SK-N-SH (cell line): ENCODE measurements at regions not wholly inside any gene's neighbourhood (a gene's known extent, or its start where the extent isn't known, plus 50 kb on each side); places are given as distances from the start of the nearest gene placed in this dataset.
"Not testable (repeated sequence)": the region's sequence is repeated elsewhere in the genome, so short reads cannot be mapped to it uniquely, and the experiment has no call there.

Source experiments
- CTCF ChIA-PET: fragments of 300-600, 350-600 bp; formaldehyde crosslinking; extraction: SDS; loops from one replicate; lab custom pipeline; 2021; lab: Yijun Ruan, JAX
- POLR2A ChIA-PET: fragments of 350-600 bp; sonication (Branson Sonifier 250); formaldehyde crosslinking; extraction: SDS; loops from one replicate; lab custom pipeline; 2020; ENCODE audit warnings: antibody characterized with exemption, inconsistent platforms; lab: Yijun Ruan, JAX
- DNase-seq: peaks from one replicate; pipeline ENCODE4 v3.0.0; 2012
- H2AFZ ChIP-seq: fragments of 200-600 bp; sonication (generic); 2 replicates; pipeline ENCODE4 v1.8.1; 2016; ENCODE audit warnings: antibody characterized with exemption, mild to moderate bottlenecking, low read depth
- H3F3A ChIP-seq: fragments of 200-600 bp; sonication (generic); replicated peaks from 2 replicates; pipeline ENCODE3; 2016; ENCODE audit warnings: antibody characterized with exemption, mild to moderate bottlenecking; ENCODE audit not compliant: insufficient read depth
- H3K27ac ChIP-seq, 2 experiments: fragments of 200-500 bp in 1 of 2; fragments of 200-600 bp in 1 of 2; sonication (Bioruptor generic) in 1 of 2; sonication (generic), shearing (Covaris generic) in 1 of 2; 2 replicates each; pipeline versions ENCODE4 v1.5.1 to v1.6.1; 2014 to 2016; ENCODE audit warnings: low read depth in 2 of 2, inconsistent platforms in 1 of 2, low read length in 1 of 2, mild to moderate bottlenecking in 1 of 2, mixed read lengths in 1 of 2
- H3K27me3 ChIP-seq: fragments of 200-600 bp; sonication (generic), shearing (Covaris generic); 2 replicates; pipeline ENCODE4 v1.6.1; 2016; ENCODE audit warnings: mixed run types; ENCODE audit not compliant: insufficient read depth
- H3K36me3 ChIP-seq, 2 experiments: fragments of 200-500 bp in 1 of 2; fragments of 200-600 bp in 1 of 2; sonication (Bioruptor generic) in 1 of 2; sonication (generic) in 1 of 2; replicated peaks in 1 of 2; 2 replicates each; pipeline versions ENCODE3 to v1.5.1; 2014 to 2016; ENCODE audit warnings: low read length in 1 of 2, mild to moderate bottlenecking in 1 of 2; ENCODE audit not compliant: insufficient read depth in 2 of 2, control insufficient read depth in 1 of 2
- H3K4me1 ChIP-seq, 2 experiments: fragments of 200-500 bp in 1 of 2; fragments of 200-600 bp in 1 of 2; sonication (Bioruptor generic) in 1 of 2; sonication (generic), shearing (Covaris generic) in 1 of 2; 2 replicates each; pipeline versions ENCODE4 v1.5.1 to v1.6.1; 2014 to 2016; ENCODE audit warnings: low read depth in 1 of 2, low read length in 1 of 2, mixed run types in 1 of 2; ENCODE audit not compliant: insufficient read depth in 2 of 2, control insufficient read depth in 1 of 2
- H3K4me2 ChIP-seq: fragments of 200-600 bp; sonication (generic), shearing (Covaris generic); 2 replicates; pipeline ENCODE4 v1.6.1; 2017; ENCODE audit warnings: mixed run types
- H3K4me3 ChIP-seq, 2 experiments: fragments of 200-500 bp in 1 of 2; fragments of 200-600 bp in 1 of 2; sonication (Bioruptor generic) in 1 of 2; sonication (generic), shearing (Covaris generic) in 1 of 2; 2 replicates each; pipeline versions ENCODE4 v1.5.1 to v1.8.1; 2014 to 2016; ENCODE audit warnings: low read depth in 2 of 2, inconsistent platforms in 1 of 2, low read length in 1 of 2, mild to moderate bottlenecking in 1 of 2, mixed read lengths in 1 of 2, moderate library complexity in 1 of 2
- H3K79me2 ChIP-seq: fragments of 200-600 bp; sonication (generic); 2 replicates; pipeline ENCODE4 v1.8.1; 2017; ENCODE audit warnings: mild to moderate bottlenecking; ENCODE audit not compliant: insufficient read depth
- H3K9ac ChIP-seq: fragments of 200-600 bp; sonication (generic); 2 replicates; pipeline ENCODE4 v1.6.1; 2017; ENCODE audit warnings: mixed run types
- H3K9me2 ChIP-seq: fragments of 200-600 bp; sonication (generic); 2 replicates; pipeline ENCODE4 v1.6.1; 2017; ENCODE audit warnings: mixed run types
- H3K9me3 ChIP-seq: fragments of 200-600 bp; sonication (generic); 2 replicates; pipeline ENCODE4 v1.6.1; 2017; ENCODE audit warnings: mixed run types, mild to moderate bottlenecking, moderate library complexity
- H4K20me1 ChIP-seq: fragments of 200-600 bp; sonication (generic); 2 replicates; pipeline ENCODE4 v1.6.1; 2017; ENCODE audit warnings: mild to moderate bottlenecking, mixed run types; ENCODE audit not compliant: insufficient read depth
- ELF1 ChIP-seq: IDR thresholded peaks from 2 replicates; pipeline ENCODE4 v1.4.0; 2012
- EZH2phosphoT487 ChIP-seq: fragments of 200-600 bp; sonication (generic); IDR thresholded peaks from 2 replicates; pipeline ENCODE4 v1.6.1; 2017; ENCODE audit warnings: low read depth, mixed run types, mild to moderate bottlenecking, antibody characterized with exemption, moderate library complexity, borderline replicate concordance
- FOXJ3 ChIP-seq: sonication (generic); formaldehyde crosslinking; IDR thresholded peaks from 2 replicates; pipeline ENCODE4 v1.5.1; 2020; ENCODE audit warnings: mild to moderate bottlenecking, missing genetic modification reagents
- FOXM1 ChIP-seq: IDR thresholded peaks from 2 replicates; pipeline ENCODE4 v1.4.0; 2012; ENCODE audit warnings: low read depth, mild to moderate bottlenecking
- GABPA ChIP-seq: IDR thresholded peaks from 2 replicates; pipeline ENCODE4 v1.4.0; 2012; ENCODE audit warnings: low read depth, mild to moderate bottlenecking
- JUND ChIP-seq: IDR thresholded peaks from 2 replicates; pipeline ENCODE4 v1.4.0; 2012
- MEF2A ChIP-seq: IDR thresholded peaks from 2 replicates; pipeline ENCODE4 v1.4.0; 2012; ENCODE audit warnings: low read depth, borderline replicate concordance
- MXI1 ChIP-seq: IDR thresholded peaks from 2 replicates; pipeline ENCODE4 v1.6.1; 2012; ENCODE audit warnings: mild to moderate bottlenecking, low read depth, low read length, improper control_type of control experiment
- RCOR1 ChIP-seq: fragments of 150-350 bp; IDR thresholded peaks from 2 replicates; pipeline ENCODE4 v1.6.1; 2017; ENCODE audit warnings: antibody characterized with exemption, low read length
- SIN3A ChIP-seq: IDR thresholded peaks from 2 replicates; pipeline ENCODE4 v1.6.1; 2012; ENCODE audit warnings: low read depth, mild to moderate bottlenecking, low read length, moderate library complexity, borderline replicate concordance
- TAF1 ChIP-seq: IDR thresholded peaks from 2 replicates; pipeline ENCODE4 v1.6.1; 2012; ENCODE audit warnings: low read depth, mild to moderate bottlenecking, low read length, moderate library complexity, borderline replicate concordance
- TCF12 ChIP-seq: IDR thresholded peaks from 2 replicates; pipeline ENCODE4 v1.4.0; 2012
- TEAD4 ChIP-seq: IDR thresholded peaks from 2 replicates; pipeline ENCODE4 v1.4.0; 2012; ENCODE audit warnings: mild to moderate bottlenecking, borderline replicate concordance; ENCODE audit not compliant: insufficient read depth
- YY1 ChIP-seq: IDR thresholded peaks from 2 replicates; pipeline ENCODE4 v1.4.0; 2012; ENCODE audit warnings: low read depth, mild to moderate bottlenecking
- WGBS: methylation state at CpG from one replicate; pipeline ENCODE4 v1.1.6; 2017; ENCODE audit warnings: low lambda C conversion rate; 5-methylcytosine and 5-hydroxymethylcytosine counted together
- TF ChIP-seq, protein P1 (sequence below): IDR thresholded peaks from 2 replicates; pipeline ENCODE4 v1.4.0; 2012; ENCODE audit warnings: low read depth
- TF ChIP-seq, protein P2 (sequence below): fragments of 150-350 bp; IDR thresholded peaks from 2 replicates; pipeline ENCODE4 v1.6.1; 2017; ENCODE audit warnings: antibody characterized with exemption, low read length, low read depth, borderline replicate concordance
- TF ChIP-seq, protein P3 (sequence below): IDR thresholded peaks from 2 replicates; pipeline ENCODE4 v1.6.1; 2012; ENCODE audit warnings: mild to moderate bottlenecking, low read depth, low read length, moderate library complexity
- TF ChIP-seq, protein P4 (sequence below): IDR thresholded peaks from 2 replicates; pipeline ENCODE4 v1.4.0; 2012; ENCODE audit warnings: low read depth, borderline replicate concordance

DNA sequence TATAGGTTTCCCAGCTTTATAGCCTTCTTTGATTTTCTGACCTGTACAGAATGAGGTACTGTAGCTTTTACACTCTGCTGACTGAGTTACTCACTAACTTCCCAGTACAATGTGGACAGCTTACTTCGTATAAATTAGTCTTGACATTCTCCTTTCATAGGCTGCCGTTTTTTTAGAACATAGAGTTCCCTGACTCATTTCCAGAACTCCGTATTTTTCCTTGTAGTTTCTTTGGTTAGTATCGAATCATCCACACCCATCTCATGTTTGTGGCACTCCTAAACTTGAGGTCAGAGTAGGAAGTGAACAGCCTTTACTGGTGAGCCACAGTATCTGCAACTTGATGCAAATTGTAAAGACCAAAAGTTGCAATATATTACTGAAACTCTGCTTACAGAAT is 303.9 kb downstream of the SLITRK5 start:
- Histone ChIP-seq H4K20me1 (no peaks in the 10 kb centered on the region), H3K27ac (no peak overlapping the region), H3F3A (no peaks in the 10 kb centered on the region), H3K9me2 (no peaks in the 10 kb centered on the region), H3K79me2 (no peaks in the 10 kb centered on the region), H3K9me3 (no peaks in the 10 kb centered on the region), H3K4me2 (no peak overlapping the region), H3K9ac (no peak overlapping the region), H2AFZ (no peak overlapping the region), H3K27me3 (no peaks in the 10 kb centered on the region), H3K4me1 (no peaks in the 10 kb centered on the region), H3K4me3 (no peak overlapping the region), H3K36me3 (no peaks in the 10 kb centered on the region)
- ChIA-PET POLR2A (no interaction called here), CTCF (no interaction called here)
- no peak for DNase-seq
- WGBS, result 23% methylated on average over 4 of the region's 4 CpGs
- TF ChIP-seq SIN3A (no peak), YY1 (no peak), MXI1 (no peak), TAF1 (no peak), GABPA (no peak)

DNA sequence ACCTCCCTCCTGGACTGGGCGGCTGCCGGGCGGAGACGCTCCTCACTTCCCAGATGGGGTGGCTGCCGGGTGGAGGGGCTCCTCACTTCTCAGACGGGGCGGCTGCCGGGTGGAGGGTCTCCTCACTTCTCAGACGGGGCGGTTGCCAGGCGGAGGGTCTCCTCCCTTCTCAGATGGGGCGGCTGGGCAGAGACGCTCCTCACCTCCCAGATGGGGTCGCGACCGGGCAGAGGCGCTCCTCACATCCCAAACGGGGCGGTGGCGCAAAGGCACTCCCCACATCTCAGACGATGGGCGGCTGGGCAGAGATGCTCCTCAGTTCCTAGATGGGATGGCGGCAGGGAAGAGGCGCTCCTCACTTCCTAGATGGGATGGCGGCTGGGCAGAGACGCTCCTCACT is 305.5 kb downstream of the SLITRK5 start:
- H3F3A ChIP-seq, H3K27ac ChIP-seq, H4K20me1 ChIP-seq, POLR2A ChIA-PET, H3K9me3 ChIP-seq, H3K79me2 ChIP-seq, H3K9me2 ChIP-seq, CTCF ChIA-PET, H3K36me3 ChIP-seq, H3K27me3 ChIP-seq, H3K4me3 ChIP-seq, H3K4me1 ChIP-seq, H2AFZ ChIP-seq, DNase-seq, H3K9ac ChIP-seq, H3K4me2 ChIP-seq: not testable (repeated sequence)
- WGBS, result no CpG with 5 or more reads among the region's 26 CpGs

DNA sequence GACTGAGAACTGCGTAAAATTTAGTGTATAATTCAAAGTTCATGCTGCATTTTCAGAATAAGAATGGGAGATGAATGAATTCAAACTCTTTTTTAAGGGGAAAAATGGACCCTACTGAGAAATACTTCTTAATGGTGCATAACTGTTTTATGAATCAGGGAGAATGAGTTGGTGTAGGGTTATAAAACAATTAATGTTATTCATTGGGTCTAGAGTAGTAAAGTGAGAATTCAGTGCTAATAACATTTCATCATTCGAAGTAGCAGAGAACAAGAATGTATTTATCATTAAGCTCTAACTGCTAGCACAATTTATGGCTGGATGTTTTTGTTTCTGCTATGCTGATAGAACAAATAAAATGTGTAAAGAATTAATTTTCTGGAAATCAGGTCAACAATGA is 310.2 kb downstream of the SLITRK5 start:
- Histone ChIP-seq H3K79me2 (no peaks in the 10 kb centered on the region), H3K27ac (no peak overlapping the region), H3K9me2 (no peaks in the 10 kb centered on the region), H3F3A (no peaks in the 10 kb centered on the region), H3K4me3 (no peak overlapping the region), H3K4me1 (peaks cover 0 to 2% of the 10 kb centered on the region in 2 experiments; a peak in 2 of 4 replicates), H4K20me1 (no peaks in the 10 kb centered on the region), H3K36me3 (no peaks in the 10 kb centered on the region), H3K4me2 (no peak overlapping the region), H3K9me3 (no peaks in the 10 kb centered on the region), H3K9ac (no peak overlapping the region), H3K27me3 (no peaks in the 10 kb centered on the region), H2AFZ (no peak overlapping the region)
- WGBS, result 24% methylated on average over 2 of the region's 2 CpGs
- CTCF ChIA-PET, result no interaction called here
- POLR2A ChIA-PET, result no interaction called here
- no peak for DNase-seq
- TF ChIP-seq RCOR1, result no peak
- TF ChIP-seq, protein P1, sequence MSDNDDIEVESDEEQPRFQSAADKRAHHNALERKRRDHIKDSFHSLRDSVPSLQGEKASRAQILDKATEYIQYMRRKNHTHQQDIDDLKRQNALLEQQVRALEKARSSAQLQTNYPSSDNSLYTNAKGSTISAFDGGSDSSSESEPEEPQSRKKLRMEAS, result no peak
- TF ChIP-seq, protein P2, sequence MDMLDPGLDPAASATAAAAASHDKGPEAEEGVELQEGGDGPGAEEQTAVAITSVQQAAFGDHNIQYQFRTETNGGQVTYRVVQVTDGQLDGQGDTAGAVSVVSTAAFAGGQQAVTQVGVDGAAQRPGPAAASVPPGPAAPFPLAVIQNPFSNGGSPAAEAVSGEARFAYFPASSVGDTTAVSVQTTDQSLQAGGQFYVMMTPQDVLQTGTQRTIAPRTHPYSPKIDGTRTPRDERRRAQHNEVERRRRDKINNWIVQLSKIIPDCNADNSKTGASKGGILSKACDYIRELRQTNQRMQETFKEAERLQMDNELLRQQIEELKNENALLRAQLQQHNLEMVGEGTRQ, result no peak
- TF ChIP-seq, protein P3, sequence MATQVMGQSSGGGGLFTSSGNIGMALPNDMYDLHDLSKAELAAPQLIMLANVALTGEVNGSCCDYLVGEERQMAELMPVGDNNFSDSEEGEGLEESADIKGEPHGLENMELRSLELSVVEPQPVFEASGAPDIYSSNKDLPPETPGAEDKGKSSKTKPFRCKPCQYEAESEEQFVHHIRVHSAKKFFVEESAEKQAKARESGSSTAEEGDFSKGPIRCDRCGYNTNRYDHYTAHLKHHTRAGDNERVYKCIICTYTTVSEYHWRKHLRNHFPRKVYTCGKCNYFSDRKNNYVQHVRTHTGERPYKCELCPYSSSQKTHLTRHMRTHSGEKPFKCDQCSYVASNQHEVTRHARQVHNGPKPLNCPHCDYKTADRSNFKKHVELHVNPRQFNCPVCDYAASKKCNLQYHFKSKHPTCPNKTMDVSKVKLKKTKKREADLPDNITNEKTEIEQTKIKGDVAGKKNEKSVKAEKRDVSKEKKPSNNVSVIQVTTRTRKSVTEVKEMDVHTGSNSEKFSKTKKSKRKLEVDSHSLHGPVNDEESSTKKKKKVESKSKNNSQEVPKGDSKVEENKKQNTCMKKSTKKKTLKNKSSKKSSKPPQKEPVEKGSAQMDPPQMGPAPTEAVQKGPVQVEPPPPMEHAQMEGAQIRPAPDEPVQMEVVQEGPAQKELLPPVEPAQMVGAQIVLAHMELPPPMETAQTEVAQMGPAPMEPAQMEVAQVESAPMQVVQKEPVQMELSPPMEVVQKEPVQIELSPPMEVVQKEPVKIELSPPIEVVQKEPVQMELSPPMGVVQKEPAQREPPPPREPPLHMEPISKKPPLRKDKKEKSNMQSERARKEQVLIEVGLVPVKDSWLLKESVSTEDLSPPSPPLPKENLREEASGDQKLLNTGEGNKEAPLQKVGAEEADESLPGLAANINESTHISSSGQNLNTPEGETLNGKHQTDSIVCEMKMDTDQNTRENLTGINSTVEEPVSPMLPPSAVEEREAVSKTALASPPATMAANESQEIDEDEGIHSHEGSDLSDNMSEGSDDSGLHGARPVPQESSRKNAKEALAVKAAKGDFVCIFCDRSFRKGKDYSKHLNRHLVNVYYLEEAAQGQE, result no peak
- TF ChIP-seq FOXJ3, result no peak
- no peak for TF ChIP-seq EZH2phosphoT487
- TF ChIP-seq MEF2A, result no peak
- TF ChIP-seq, protein P4, sequence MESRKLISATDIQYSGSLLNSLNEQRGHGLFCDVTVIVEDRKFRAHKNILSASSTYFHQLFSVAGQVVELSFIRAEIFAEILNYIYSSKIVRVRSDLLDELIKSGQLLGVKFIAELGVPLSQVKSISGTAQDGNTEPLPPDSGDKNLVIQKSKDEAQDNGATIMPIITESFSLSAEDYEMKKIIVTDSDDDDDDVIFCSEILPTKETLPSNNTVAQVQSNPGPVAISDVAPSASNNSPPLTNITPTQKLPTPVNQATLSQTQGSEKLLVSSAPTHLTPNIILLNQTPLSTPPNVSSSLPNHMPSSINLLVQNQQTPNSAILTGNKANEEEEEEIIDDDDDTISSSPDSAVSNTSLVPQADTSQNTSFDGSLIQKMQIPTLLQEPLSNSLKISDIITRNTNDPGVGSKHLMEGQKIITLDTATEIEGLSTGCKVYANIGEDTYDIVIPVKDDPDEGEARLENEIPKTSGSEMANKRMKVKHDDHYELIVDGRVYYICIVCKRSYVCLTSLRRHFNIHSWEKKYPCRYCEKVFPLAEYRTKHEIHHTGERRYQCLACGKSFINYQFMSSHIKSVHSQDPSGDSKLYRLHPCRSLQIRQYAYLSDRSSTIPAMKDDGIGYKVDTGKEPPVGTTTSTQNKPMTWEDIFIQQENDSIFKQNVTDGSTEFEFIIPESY, result no peak
- no peak for TF ChIP-seq YY1
- no peak for TF ChIP-seq TEAD4
- no peak for TF ChIP-seq JUND
- no peak for TF ChIP-seq FOXM1
- no peak for TF ChIP-seq ELF1
- no peak for TF ChIP-seq TCF12
